ENCODE measurements at regions not wholly inside any gene's neighbourhood (a gene's known extent, or its start where the extent isn't known, plus 50 kb on each side); places are given as distances from the start of the nearest gene placed in this dataset.

- no peak overlapping the region for H3K4me3 Mint-ChIP-seq
- CTCF ChIA-PET = no interaction called here
Observed at GRCh38 chr20:40287683-40288082, 401.4 kb downstream of the MAFB start.

DNA sequence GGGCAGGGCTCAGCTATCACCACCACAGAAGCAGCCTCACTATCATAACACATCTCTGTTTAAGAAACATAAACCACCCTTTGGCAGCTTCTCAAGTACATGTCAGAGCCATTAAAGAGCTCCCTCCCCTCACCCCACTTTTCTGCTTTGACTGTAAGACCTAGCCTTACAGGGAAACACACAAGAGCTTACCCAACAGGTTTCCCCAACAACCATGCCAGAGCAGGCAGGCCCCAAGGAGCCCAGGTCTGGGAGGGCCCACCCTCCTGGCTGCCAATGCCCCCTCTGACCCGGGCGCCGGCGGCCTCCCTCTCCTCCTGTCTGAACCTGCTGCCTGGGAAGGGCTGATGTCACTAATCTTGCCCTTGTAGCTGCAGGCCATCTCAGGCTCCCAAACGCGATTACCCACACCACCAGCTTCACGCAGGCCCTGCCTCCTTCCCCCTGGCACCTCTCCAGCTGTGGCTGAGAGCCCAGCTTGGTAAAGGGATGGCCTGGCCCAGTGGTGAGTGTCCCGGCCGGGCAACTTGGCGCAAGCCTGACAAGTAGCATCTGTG lies 402.0 kb downstream of the MAFB start:
- ATAC-seq (ENCODE audit: poor library complexity) (no peak), DNase-seq (no peak)
- H3K9me3 Mint-ChIP-seq = no peaks in the 10 kb centered on the region
- Histone ChIP-seq H3K9me3 (ENCODE audit: control insufficient read depth in 1 of 2, insufficient read depth in 1 of 2, low read length in 2 of 2) (peaks cover 0 to 6% of the 10 kb centered on the region in 2 experiments), H3K27ac (ENCODE audit: low read depth in 1 of 2, low read length in 2 of 2) (no peak overlapping the region), H3K4me3 (ENCODE audit: low read length) (no peak overlapping the region), H3K27me3 (ENCODE audit: control insufficient read depth in 1 of 2, insufficient read depth in 2 of 2, low read length in 2 of 2) (peaks cover 0 to 4% of the 10 kb centered on the region in 2 experiments), H3K36me3 (ENCODE audit: insufficient read depth, low read length) (no peaks in the 10 kb centered on the region), H3K4me1 (ENCODE audit: insufficient read depth, low read length) (no peaks in the 10 kb centered on the region)
- H3K4me1 Mint-ChIP-seq (ENCODE audit: low read depth) = no peaks in the 10 kb centered on the region
- H3K4me3 Mint-ChIP-seq = no peak overlapping the region
- H3K27ac Mint-ChIP-seq = no peak overlapping the region
- ChIA-PET CTCF (no interaction called here), POLR2A (no interaction called here)
- intact Hi-C loops (cut with DNase I, micrococcal nuclease) = no loop called here
- no peaks in the 10 kb centered on the region for H3K36me3 Mint-ChIP-seq (ENCODE audit: low read depth)
- no peak for TF ChIP-seq CTCF (IDR thresholded peaks at IDR 0.05)
- H3K27me3 Mint-ChIP-seq = no peaks in the 10 kb centered on the region

More at GRCh38 chr20:40287683-40288082, 401.4 kb downstream of the MAFB start:
- no peak for TF ChIP-seq CTCF (IDR thresholded peaks at IDR 0.05)
- POLR2A ChIA-PET = no interaction called here
- peaks cover 0 to 6% of the 10 kb centered on the region in 2 experiments for H3K9me3 ChIP-seq (ENCODE audit: control insufficient read depth in 1 of 2, insufficient read depth in 1 of 2, low read length in 2 of 2)
- H3K4me1 ChIP-seq (ENCODE audit: insufficient read depth, low read length) = no peaks in the 10 kb centered on the region
- DNase-seq (no peak), ATAC-seq (ENCODE audit: poor library complexity) (no peak)
- H3K27ac ChIP-seq (ENCODE audit: low read depth in 1 of 2, low read length in 2 of 2) = no peak overlapping the region
- H3K27me3 ChIP-seq (ENCODE audit: control insufficient read depth in 1 of 2, insufficient read depth in 2 of 2, low read length in 2 of 2) = peaks cover 0 to 4% of the 10 kb centered on the region in 2 experiments
- no peaks in the 10 kb centered on the region for H3K36me3 Mint-ChIP-seq (ENCODE audit: low read depth)
- H3K9me3 Mint-ChIP-seq = no peaks in the 10 kb centered on the region
- intact Hi-C loops (cut with DNase I, micrococcal nuclease) = no loop called here
- H3K27ac Mint-ChIP-seq = no peak overlapping the region
- H3K4me3 ChIP-seq (ENCODE audit: low read length) = no peak overlapping the region
- no peaks in the 10 kb centered on the region for H3K36me3 ChIP-seq (ENCODE audit: insufficient read depth, low read length)
- H3K27me3 Mint-ChIP-seq = no peaks in the 10 kb centered on the region
- no peaks in the 10 kb centered on the region for H3K4me1 Mint-ChIP-seq (ENCODE audit: low read depth)

GRCh38 chr20:40284611-40285010 lies 404.4 kb downstream of the MAFB start:
- ChIA-PET CTCF (no interaction called here), POLR2A (no interaction called here)
- Mint-ChIP-seq H3K4me1 (ENCODE audit: low read depth) (no peaks in the 10 kb centered on the region), H3K27ac (no peak overlapping the region), H3K9me3 (no peaks in the 10 kb centered on the region), H3K36me3 (ENCODE audit: low read depth) (no peaks in the 10 kb centered on the region), H3K27me3 (peaks cover 4% of the 10 kb centered on the region), H3K4me3 (no peak overlapping the region)
- Histone ChIP-seq H3K27ac (ENCODE audit: low read depth in 1 of 2, low read length in 2 of 2) (no peak overlapping the region), H3K4me1 (ENCODE audit: insufficient read depth, low read length) (no peaks in the 10 kb centered on the region), H3K36me3 (ENCODE audit: insufficient read depth, low read length) (no peaks in the 10 kb centered on the region), H3K4me3 (ENCODE audit: low read length) (no peak overlapping the region), H3K9me3 (ENCODE audit: control insufficient read depth in 1 of 2, insufficient read depth in 1 of 2, low read length in 2 of 2) (peaks cover 0 to 6% of the 10 kb centered on the region in 2 experiments), H3K27me3 (ENCODE audit: control insufficient read depth in 1 of 2, insufficient read depth in 2 of 2, low read length in 2 of 2) (peaks cover 0 to 4% of the 10 kb centered on the region in 2 experiments)
- no peak for TF ChIP-seq CTCF (IDR thresholded peaks at IDR 0.05)
- no peak for ATAC-seq (ENCODE audit: poor library complexity)
- intact Hi-C loops (cut with DNase I, micrococcal nuclease) = no loop called here
- no peak for DNase-seq
